ENCODE measurements at regions not wholly inside any gene's neighbourhood (a gene's known extent, or its start where the extent isn't known, plus 50 kb on each side); places are given as distances from the start of the nearest gene placed in this dataset.
A peak's percentile ranks its signal among the peaks of the same experiment; 100 is the strongest.
"Not testable (repeated sequence)": the region's sequence is repeated elsewhere in the genome, so short reads cannot be mapped to it uniquely, and the experiment has no call there.

GRCh38 chr1:145191272-145191675 lies 50.7 kb downstream of the PPIAL4D start:
- H3K27ac ChIP-seq; FAIRE-seq; H3K4me1 ChIP-seq; ATAC-seq; POLR2A ChIA-PET; CTCF ChIA-PET; H3K4me3 ChIP-seq; H3K4me2 ChIP-seq; DNase-seq (ENCODE audit: low read depth in 1 of 2, low spot score in 1 of 2); H3K9me3 ChIP-seq: not testable (repeated sequence)
- 100% methylated on average over 1 of the region's 1 CpG for WGBS (ENCODE audit: missing lambda C conversion rate)

- H3K4me3 ChIP-seq; H3K4me1 ChIP-seq; H3K9me3 ChIP-seq; ATAC-seq; POLR2A ChIA-PET; CTCF ChIA-PET; FAIRE-seq; H3K4me2 ChIP-seq; H3K27ac ChIP-seq; DNase-seq (ENCODE audit: low read depth in 1 of 2, low spot score in 1 of 2): not testable (repeated sequence)
- WGBS (ENCODE audit: missing lambda C conversion rate), result 83% methylated on average over 4 of the region's 4 CpGs
These were observed 52.4 kb downstream of the PPIAL4D start for GRCh38 chr1:145189543-145190030.

GRCh38 chr1:145188869-145189542 lies 53.0 kb downstream of the PPIAL4D start:
- CTCF ChIA-PET; DNase-seq (ENCODE audit: low read depth in 1 of 2, low spot score in 1 of 2); ATAC-seq; H3K4me2 ChIP-seq; POLR2A ChIA-PET; H3K27ac ChIP-seq; FAIRE-seq; H3K9me3 ChIP-seq; H3K4me1 ChIP-seq; H3K4me3 ChIP-seq: not testable (repeated sequence)
- 71% methylated on average over 7 of the region's 8 CpGs for WGBS (ENCODE audit: missing lambda C conversion rate)

GRCh38 chr1:145182606-145183413 lies 59.2 kb downstream of the PPIAL4D start:
- H3K9me3 ChIP-seq; H3K4me1 ChIP-seq; POLR2A ChIA-PET; DNase-seq (ENCODE audit: low read depth in 1 of 2, low spot score in 1 of 2); FAIRE-seq; H3K4me2 ChIP-seq; H3K4me3 ChIP-seq; H3K27ac ChIP-seq; CTCF ChIA-PET: not testable (repeated sequence)
- WGBS (ENCODE audit: missing lambda C conversion rate), result 61% methylated on average over 3 of the region's 5 CpGs
- ATAC-seq, result peak; percentile 87 to 99

GRCh38 chr1:145176285-145176925 lies 65.6 kb downstream of the PPIAL4D start:
- FAIRE-seq; H3K4me3 ChIP-seq; ATAC-seq; H3K27ac ChIP-seq; H3K4me2 ChIP-seq; POLR2A ChIA-PET; CTCF ChIA-PET; H3K9me3 ChIP-seq; DNase-seq (ENCODE audit: low read depth in 1 of 2, low spot score in 1 of 2); H3K4me1 ChIP-seq: not testable (repeated sequence)
- 83% methylated on average over 9 of the region's 11 CpGs for WGBS (ENCODE audit: missing lambda C conversion rate)

GRCh38 chr1:145174377-145174776 lies 67.6 kb downstream of the PPIAL4D start:
- H3K27ac ChIP-seq, result not testable (repeated sequence)
- no CpG with 5 or more reads among the region's 3 CpGs for WGBS (ENCODE audit: missing lambda C conversion rate)

GRCh38 chr1:145168220-145168848 lies 72.6 kb downstream of the FAM72D start:
- H3K4me1 ChIP-seq; POLR2A ChIA-PET; DNase-seq (ENCODE audit: low read depth in 1 of 2, low spot score in 1 of 2); H3K27ac ChIP-seq; FAIRE-seq; H3K9me3 ChIP-seq; H3K4me2 ChIP-seq; H3K4me3 ChIP-seq; CTCF ChIA-PET: not testable (repeated sequence)
- ATAC-seq, result peak; percentile 24 to 68; a peak in 2 of 6 replicates
- WGBS (ENCODE audit: missing lambda C conversion rate), result 69% methylated on average over 17 of the region's 37 CpGs

More at GRCh38 chr1:145174377-145174776, 67.6 kb downstream of the PPIAL4D start:
- FAIRE-seq; H3K4me1 ChIP-seq; H3K4me3 ChIP-seq; CTCF ChIA-PET; POLR2A ChIA-PET; DNase-seq (ENCODE audit: low read depth in 1 of 2, low spot score in 1 of 2); ATAC-seq; H3K4me2 ChIP-seq; H3K9me3 ChIP-seq: not testable (repeated sequence)

- POLR2A ChIA-PET; CTCF ChIA-PET; ATAC-seq; H3K4me1 ChIP-seq; H3K9me3 ChIP-seq; H3K4me2 ChIP-seq; FAIRE-seq; H3K27ac ChIP-seq; H3K4me3 ChIP-seq; DNase-seq (ENCODE audit: low read depth in 1 of 2, low spot score in 1 of 2): not testable (repeated sequence)
- no CpG with 5 or more reads among the region's 3 CpGs for WGBS (ENCODE audit: missing lambda C conversion rate)
These were observed 68.6 kb downstream of the FAM72D start for GRCh38 chr1:145164360-145164759.

Small RNA genes in the stretch of these regions (small RNA-seq; reads per million reads assigned to genes)
- gene RF00003, result 0.95 to 763 (median 56.2) reads per million in 6 experiments

Data from A549 (cell line).